CMK (cell line): ENCODE measurements at regions not wholly inside any gene's neighbourhood (a gene's known extent, or its start where the extent isn't known, plus 50 kb on each side); places are given as distances from the start of the nearest gene placed in this dataset.

Source experiments
- DNase-seq: peaks from one replicate; pipeline ENCODE4 v3.0.0-alpha.2; 2010; ENCODE audit warnings: low read depth

DNA sequence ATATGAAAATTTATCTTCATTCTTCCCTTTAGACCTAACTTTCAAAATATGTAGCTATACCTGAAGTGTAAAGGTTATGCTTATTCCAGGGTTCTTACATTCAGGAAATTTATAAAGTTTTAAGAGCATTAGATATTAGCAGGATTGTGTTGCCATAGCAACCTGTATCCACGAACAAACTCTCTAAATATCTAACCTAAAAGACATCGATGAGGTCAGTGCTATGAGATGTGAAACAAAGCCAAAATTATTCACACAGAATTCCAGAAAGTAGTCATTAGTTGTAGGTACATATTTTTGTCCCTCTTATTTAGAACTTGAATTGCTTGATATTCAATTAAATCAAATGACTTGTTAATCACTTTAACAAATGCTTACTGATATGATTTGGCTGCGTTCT lies 705.3 kb downstream of the SOCS6 start:
- DNase-seq: no peak

DNA sequence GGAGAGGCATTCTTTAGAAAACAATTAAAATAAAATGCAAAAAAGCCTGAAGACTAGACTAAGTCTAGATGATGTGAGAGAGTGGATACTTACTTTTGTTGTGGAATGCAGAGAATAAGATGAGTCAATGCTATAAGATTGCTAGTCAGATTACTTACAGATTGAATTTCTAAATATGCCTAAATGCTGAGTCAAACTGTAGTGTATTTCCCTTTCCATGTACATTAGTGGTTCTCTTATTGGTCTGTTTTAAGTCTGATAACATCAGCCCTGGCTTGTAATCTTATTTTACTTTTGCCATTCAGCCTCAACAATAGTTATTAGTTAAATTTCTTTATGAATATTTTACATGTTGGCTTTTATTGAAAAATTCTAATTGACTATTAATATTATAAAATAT lies 702.7 kb downstream of the SOCS6 start:
- DNase-seq: no peak

DNA sequence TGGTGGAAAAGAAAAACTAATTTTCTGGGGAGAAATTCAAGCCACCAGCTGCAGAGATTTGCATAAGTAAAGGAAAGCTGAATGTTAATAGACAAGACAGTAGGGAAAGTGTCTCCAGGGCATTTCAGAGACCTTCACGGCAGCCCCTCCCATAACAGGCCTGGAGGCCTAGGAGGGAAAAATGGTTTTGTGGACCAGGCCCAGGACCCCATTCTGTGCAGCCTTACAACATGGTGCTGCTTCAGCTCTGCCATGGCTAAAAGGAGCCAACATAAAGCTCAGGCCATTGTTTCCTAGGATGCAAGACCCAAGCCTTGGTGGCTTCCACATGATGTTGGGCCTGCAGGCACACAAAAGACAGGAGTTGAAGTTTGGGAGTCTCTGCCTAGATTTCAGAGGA lies 697.1 kb downstream of the SOCS6 start:
- no peak for DNase-seq

DNA sequence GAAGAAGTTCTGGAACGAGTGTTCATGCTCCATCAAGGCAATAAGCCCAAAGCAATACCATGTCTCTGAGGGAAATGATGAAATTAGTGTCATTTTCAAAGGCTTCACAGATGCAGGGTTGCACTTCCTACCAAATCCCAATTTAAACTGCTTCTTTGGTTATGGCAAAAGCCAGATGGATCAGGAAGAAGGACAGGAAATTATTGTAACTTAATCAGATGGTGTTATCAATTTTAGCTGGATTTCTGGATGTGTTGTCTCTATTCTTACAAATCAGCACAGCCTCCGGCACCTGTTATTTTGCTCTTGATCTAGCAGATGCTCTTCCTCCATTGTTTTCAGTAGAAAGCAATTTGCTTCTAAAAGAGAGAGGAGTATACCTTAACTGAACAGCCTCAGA lies 693.4 kb downstream of the SOCS6 start:
- no peak for DNase-seq

DNA sequence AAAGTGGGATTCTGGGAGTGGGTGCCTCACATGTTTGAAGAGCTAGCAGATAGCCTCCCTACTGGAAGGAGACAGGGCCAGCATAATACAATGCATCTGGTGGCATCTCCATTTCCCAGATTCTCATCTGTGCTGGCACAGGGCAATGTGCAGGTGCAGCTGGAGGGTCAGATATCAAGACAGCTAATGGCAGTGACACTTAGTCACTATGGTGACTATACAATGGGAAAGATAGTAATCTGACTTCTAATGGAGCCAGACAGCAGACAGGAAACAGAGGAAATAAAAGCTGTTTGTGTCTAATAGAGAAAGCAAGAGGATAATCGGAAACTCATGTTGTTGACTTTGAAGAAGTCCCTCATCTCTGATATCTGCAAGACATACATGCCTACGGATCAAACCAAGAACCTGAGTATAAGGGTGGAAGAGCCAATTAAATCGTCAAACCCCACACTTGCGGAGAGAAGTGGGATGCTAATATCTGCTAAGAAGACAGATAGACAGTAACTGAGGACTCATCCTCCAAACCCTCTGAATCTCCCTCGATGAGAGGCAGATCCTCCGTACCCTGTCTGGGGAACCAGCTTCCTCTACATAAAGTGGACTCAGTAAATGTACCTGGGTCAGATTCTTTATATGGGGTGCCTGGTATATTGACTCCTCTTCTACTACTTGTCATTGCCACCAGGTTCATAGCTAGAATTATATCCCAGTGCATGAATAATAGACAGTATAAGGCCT lies 692.7 kb downstream of the SOCS6 start:
- DNase-seq: no peak

DNA sequence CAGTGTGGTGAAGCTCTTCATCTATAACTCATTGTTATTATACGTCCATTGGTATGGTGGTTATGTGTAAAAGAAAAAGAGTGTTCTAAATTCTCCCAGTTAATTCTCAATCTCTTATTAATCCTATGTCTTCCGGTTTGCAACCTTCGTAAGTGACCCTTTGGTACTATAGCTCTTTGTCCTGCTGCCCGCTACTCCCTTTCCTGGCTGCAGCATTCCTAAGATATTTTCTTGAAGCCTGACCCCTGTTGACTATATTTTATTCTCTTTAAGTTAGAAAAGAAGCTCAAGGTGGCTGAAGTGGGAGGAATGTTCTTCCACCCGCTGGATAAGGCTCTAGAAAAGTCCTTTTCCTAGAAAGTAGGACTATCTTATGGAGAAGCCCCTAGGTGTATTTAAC lies 684.8 kb downstream of the SOCS6 start:
- DNase-seq: no peak

DNA sequence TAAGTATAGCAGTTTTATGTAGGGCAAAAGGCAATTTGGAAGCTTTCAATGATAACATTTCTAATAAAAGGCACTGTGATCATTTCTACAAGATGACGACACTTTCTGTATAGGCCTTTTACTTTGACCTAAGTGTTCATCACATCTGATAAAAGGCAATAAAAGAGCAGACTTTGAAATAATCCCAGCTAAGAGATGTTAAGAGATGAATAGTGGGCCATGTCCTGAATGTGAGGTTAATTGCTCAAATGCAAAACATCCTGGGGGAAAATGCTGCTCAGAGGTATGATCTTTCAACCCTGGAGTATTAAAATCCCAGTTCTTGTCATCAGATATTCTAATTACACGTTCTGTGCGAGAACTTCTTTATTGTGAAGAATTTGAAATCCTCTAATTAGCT lies 677.6 kb downstream of the SOCS6 start:
- no peak for DNase-seq

DNA sequence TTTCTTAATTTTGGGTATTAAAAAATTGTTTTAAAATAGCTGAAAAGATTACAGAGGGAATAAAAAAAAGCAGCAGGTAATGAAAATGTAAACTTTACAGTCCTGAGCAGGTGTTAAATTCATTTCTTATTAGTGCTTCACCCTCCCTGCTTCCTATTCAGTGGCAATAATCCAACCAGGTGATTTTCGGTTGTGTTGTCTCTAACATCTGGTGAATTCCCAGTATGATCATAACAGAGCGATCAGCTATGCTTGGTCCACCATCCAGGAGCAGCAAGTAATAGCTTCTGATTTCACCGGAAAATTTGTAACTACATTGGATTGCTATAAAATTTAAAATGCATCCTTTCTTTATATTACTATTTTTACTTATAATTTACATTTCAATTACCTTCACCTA lies 673.1 kb downstream of the SOCS6 start:
- DNase-seq: no peak

DNA sequence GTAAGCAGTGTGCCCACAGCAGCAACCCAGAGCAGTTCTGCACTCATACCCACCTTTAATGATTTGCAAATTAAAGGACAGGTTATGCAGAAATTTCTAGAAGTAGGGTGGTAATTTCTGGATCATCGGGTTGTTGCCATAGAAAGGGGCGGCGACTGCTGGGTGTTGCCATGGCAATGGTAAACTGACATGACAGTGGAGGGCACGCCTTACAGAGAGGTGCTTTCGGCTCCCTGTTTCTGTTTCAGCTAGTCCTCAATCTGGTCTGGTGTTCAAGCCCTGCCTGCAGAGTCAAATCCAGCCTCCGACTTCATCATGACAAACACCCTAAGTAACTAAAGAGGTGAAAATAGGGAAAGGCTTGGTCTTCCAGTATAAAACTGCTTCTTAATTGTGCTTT lies 667.7 kb downstream of the SOCS6 start:
- no peak for DNase-seq

DNA sequence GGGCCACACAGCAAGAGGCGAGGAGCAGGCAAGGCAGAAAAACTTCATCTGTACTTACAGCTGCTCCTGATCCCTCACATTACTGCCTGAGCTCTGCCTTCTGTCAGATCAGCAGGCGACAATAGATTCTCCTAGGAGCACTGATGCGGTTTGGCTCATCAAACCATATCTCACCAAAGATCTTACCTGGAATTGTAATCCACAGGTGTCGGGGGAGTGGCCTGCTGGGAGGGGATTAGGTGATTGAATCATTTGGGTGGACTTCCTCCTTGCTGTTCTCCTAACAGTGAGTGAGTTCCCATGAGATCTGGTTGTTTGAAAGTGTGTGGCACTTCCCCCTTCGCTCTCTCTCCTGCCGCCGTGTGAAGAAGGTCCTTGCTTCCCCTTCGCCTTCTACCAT lies 647.3 kb downstream of the SOCS6 start:
- DNase-seq: no peak

DNA sequence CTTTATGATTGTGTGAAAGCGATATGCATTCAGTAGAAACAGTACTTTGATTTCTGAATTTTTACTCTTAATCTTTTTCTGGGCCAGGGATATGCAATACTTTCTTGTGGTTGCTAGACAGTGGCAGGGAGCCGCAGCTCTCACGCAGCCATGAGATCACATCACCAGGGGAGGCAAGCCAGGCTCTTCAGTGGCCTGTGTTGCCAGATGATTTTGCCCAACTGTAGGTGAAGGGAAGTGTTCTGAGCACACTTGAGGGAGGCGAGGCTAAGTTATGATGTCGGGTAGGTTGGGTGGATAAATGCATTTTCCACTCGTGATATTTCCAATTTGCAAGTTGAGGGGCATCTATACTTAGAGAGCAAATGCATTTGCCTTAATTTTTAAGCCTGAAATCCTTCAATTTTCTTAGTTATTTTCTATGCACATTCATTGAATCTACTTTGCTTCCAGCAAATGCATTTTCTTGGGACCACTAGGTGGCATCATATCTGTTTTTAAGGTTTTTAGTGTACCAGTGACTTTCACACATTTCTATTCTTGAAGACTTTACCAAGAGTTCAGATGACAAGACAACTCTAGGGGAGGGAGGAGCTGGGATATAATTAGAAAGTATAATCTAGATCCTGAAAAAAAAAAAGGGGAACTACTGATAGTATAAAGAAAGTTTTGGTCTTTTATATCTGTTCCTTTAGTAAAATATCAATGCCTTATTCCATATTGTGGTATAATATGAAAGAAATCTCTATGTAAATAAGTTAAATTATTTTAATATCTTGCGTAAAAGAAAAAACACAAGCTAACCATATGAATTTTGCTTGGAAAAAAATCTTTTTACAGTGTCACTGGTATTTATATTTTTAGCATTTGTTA lies 643.3 kb downstream of the SOCS6 start:
- no peak for DNase-seq

DNA sequence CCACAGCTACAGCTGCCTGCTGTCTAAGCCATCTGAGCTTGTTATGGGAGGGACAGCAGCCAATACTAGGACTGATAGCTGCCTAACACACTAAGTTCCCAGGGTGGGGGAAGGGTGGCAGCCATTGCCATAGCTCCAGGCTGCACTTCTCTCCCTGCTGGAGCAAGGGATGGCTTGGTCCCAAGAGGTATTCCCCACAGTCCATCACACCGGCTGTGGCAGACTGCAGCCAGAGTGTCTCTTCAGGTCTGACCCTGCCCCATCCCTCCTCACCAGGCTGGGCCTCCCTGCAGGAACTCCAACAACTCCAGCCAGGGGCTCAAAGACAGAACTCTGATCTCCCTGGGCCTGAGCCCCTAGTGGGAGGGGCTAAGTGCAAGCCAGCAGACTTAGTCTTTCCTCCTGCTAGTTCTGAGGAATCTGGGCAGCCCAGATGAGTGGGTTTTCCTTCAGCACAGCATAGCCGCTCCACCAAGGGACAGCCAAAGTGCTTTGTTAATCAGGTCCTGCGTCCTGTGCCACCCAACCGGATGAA lies 632.1 kb downstream of the SOCS6 start:
- no peak for DNase-seq

DNA sequence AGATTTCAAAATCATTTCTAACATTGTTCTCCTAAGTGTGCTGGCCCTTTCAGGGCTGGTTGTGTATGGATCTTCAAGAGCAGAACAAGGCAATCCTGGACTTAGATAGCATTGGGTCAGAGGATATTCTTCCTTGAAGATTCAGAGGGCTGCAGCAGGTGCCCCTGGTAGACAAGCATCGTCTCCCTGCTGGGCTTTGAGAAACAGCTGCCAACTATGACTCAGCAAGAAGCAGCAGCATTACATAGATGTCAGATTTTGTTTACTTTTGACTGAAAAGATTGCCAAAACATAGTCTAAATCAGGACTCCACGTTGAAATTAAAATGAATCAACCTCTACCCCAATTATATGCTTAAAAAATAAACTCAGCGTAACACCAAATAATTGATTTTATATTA lies 618.8 kb downstream of the SOCS6 start:
- no peak for DNase-seq

DNA sequence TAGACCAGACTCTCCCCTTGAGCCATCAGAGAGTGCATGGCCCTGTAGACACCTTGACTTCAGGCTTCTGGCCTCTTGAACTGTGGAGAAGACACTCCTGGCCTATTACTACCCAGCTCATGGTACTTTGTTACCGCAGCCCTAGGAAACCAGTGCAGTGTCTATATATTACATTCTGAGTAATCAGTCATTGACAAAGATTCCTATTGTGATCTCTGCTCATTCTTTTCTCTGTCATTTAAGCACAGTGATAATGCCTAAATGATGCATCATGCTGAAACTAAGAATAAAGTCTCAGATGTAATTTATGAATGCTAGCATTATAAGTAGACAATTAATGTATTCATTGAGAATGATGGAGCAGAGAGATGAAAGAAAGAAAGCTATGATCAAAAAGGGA lies 603.5 kb downstream of the SOCS6 start:
- DNase-seq: no peak

DNA sequence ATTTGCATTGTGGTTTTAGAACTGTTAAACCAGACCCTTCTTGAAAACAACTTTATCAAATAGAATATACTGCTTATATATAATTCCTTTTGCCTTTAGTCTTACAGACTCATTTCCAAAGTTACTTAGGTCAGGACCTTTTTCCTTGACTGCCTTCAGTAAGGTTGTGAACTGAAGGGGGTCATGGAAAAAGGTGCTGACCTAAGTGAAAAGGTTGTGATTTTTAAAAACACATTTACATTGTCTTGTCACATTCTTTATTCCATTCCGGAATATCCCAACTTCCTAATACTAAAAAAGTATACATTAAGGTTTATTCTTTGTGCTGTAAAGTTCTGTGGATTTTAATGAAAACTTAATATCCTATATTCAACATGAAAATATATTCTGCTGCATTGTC lies 581.4 kb downstream of the SOCS6 start:
- no peak for DNase-seq

DNA sequence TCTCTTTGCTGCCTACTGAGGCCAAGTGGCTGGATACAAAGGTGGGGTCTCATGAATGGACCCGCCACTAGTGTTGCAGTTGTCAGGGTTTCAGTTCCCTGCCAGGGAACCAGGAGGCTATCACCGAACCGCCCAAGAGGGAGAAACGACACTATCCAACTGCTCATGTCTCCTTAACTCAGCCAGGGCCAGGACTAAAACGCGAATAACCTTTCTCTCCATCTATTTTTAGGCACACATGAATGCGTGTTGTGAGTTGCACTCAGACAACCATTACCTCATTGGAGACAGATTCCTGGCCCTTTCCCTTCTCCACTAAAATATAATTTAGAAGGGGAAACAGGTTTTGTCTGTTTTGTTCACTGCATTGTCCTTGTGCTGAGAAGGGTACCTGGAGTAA lies 559.5 kb downstream of the SOCS6 start:
- DNase-seq: no peak

DNA sequence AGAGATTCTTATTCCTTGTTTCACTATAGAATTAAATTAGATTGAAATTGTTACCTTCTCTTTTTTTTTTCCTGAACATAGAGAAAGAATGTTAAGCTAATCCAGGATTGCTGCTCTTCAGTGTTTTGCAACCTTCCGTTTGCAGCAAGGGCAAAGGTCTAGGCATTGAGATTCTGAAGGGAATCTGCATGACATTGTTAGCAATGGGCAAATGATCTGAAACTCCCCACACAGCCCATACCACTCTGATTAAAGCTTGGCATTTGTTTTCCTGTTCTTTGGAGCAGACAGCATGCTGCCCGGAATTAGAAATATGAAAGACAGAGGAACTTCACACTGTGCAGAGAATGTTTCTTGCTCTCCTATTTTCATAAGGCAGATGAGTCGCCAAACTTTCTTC lies 551.8 kb downstream of the SOCS6 start:
- DNase-seq: no peak

DNA sequence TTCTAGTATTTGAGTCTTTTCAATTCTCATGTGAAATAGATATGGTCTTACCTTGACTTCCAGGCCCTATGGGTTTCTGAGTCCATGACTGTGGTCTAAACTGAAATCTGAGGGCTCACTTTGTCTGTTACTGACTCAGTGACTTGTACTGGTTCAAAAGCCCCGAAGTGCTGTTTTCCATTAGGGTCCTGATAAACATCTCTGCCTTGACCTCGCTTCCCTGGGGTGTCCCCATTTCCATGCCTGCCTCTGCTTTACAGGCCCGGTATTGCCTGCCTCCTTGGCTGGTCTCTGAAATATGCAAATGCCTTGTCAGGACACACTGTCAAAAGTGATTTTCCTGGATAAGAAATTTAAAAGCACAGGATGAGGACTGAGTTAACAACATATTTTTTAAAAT lies 538.8 kb downstream of the SOCS6 start:
- DNase-seq: no peak

DNA sequence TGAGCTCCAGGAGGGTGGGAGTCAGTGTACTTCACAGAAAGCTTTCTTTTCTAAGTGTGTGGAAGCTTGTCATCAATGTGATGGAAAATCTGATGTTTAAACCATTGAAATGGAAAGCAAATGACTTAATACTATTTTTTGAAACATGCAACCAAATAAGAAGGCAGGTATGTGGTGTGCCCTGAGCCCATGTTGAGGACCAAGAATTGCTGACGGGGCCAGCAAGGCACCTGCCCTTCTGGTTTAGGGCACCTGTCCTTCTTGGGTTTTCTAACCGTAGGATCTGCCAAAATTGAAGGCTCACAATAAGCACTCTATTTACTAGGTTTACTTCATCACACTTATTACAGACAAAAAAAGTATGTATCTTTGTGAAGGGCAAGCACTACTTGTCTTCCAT lies 537.7 kb downstream of the SOCS6 start:
- DNase-seq: no peak

DNA sequence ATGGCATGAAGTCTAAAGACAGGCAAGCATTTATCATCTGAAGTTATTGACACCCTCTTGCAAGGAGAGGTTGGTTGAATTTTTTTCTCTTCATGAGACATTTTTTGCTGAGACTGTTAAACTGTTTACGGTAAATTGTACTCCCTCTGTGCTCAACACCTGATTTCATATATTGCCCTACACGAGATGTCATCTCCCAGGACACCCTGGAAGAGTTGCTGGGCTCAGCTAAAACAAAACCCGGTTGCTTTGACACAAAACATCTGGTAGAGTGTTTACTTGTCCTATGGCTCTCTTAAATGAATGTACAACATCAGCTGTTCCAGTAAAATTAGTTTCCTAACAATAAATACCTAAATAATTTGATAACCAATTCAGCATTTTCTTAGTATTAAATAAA lies 533.8 kb downstream of the SOCS6 start:
- no peak for DNase-seq

DNA sequence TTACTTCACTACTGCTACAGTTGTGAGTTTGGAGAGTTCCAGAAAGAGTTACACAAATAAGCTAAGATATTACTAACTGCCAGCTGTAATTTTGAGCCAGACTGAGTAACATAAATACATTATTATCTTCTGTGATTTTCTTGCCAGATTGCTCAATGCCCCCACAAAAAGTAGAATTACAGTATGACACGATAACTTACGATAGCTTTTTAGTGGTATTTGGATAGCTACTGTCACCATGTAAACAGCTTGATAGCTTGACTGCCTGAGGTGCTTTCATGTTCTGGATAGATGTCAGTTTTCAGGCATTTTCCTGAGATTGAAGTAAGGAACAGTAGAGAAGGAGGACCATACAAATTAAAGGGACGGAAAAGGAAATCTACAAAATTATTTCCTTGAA lies 533.3 kb downstream of the SOCS6 start:
- no peak for DNase-seq

DNA sequence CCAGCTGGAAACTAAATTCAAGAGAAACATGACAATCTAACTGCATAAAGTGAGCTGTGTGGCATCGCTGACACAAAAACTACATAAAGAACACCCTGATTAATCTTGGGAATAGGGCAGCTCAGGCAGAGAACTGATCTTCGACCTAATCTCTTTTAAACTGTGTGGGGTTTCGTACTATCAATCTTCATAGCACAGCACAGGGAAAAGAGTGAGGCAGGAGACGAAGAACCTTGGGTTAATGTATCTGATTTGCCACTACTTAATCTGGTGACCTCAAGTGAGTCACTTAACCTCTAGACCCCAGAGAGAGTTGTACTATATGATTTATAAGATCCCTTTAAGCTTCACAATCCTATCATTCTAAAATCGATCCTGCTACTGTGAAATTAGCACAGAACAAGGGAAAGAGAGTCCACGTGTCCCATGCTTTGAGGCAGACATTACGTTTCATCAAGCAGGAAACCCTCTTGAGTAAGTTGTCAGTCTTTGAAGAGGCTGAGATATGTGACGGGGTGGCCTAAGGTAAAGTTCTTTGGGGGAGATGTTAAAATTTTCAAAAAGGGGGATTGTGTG lies 519.7 kb downstream of the SOCS6 start:
- no peak for DNase-seq

DNA sequence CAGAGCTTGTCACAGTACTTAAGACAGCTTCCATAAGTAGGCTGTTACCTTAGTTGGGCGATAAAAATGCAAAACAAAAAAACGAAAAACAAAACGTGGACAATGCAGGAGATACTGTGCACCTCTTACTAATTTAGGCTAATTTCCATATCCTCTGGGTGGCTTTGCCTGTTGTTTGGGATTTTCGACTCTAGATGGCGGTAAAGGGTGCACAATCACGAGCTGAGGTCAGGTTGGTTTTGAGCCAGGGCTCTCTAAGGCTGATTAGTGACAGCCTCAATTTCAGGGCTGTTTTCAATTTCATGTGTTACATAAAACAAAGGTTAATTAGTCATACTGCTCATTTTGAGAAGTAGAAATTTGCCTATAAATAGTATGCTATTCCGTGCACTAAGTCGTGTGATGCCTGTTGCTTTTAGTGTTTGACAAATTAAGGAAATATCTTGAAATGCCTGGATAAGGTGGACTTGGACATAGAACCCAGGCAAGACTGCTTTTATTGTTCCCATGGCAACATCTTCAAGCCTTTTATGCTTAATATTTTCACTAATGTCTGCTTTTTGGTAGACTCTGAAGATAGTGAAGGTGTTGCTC lies 493.1 kb downstream of the SOCS6 start:
- peak; percentile 15 for DNase-seq
